Kidney (tissue), 13 donors: ENCODE measurements at regions not wholly inside any gene's neighbourhood (a gene's known extent, or its start where the extent isn't known, plus 50 kb on each side); places are given as distances from the start of the nearest gene placed in this dataset.

ENCODE experiments used
- DNase-seq, 5 donors: peaks; one replicate each; pipeline ENCODE4 v3.0.0-alpha.2; 2013 to 2020
- FAIRE-seq: peaks from 2 replicates; lab custom pipeline; 2012; peaks lifted over from hg19 to GRCh38; lab: Jason Lieb, UNC
- H3K27ac ChIP-seq, 2 donors: one replicate each; pipeline ENCODE4 v1.7.0; 2013; ENCODE audit warnings: low read depth in 2 of 2, low read length in 2 of 2, inconsistent platforms in 1 of 2
- H3K27me3 ChIP-seq: one replicate; pipeline ENCODE4 v1.7.1; 2013; ENCODE audit warnings: low read length, inconsistent platforms; ENCODE audit not compliant: control insufficient read depth, insufficient read depth
- H3K36me3 ChIP-seq, 3 donors: one replicate each; pipeline versions ENCODE4 v1.7.0 to v1.7.1; 2013; ENCODE audit warnings: low read length in 3 of 3, control low read depth in 1 of 3, inconsistent platforms in 1 of 3; ENCODE audit not compliant: insufficient read depth in 3 of 3, control insufficient read depth in 2 of 3
- H3K4me1 ChIP-seq, 3 donors: one replicate each; pipeline versions ENCODE4 v1.7.0 to v1.7.1; 2013; ENCODE audit warnings: low read length in 3 of 3, inconsistent platforms in 1 of 3, low read depth in 1 of 3; ENCODE audit not compliant: control insufficient read depth in 2 of 3, insufficient read depth in 2 of 3
- H3K4me3 ChIP-seq, 3 donors: one replicate each; pipeline versions ENCODE4 v1.7.0 to v1.8.1; 2013; ENCODE audit warnings: low read length in 3 of 3, control low read depth in 1 of 3, inconsistent platforms in 1 of 3
- H3K9ac ChIP-seq, 3 donors: one replicate each; pipeline versions ENCODE4 v1.7.0 to v1.7.1; 2013; ENCODE audit warnings: low read length in 3 of 3, control low read depth in 1 of 3, inconsistent platforms in 1 of 3
- H3K9me3 ChIP-seq, 3 donors: one replicate each; pipeline versions ENCODE4 v1.7.0 to v1.7.1; 2013; ENCODE audit warnings: low read length in 3 of 3, control low read depth in 1 of 3, inconsistent platforms in 1 of 3; ENCODE audit not compliant: control insufficient read depth in 2 of 3, insufficient read depth in 1 of 3
- CTCF ChIP-seq: IDR thresholded peaks from 3 replicates; pipeline ENCODE4 v1.5.1; 2012; ENCODE audit warnings: mild to moderate bottlenecking, moderate library complexity, borderline replicate concordance; ENCODE audit not compliant: insufficient read depth; ENCODE audit errors: extremely low read depth
- intact Hi-C: fragments of 100-400 bp; cut with DNase I; formaldehyde crosslinking; loops from one replicate; pipeline ENCODE4 v1.11.1; 2022
- donor health status: control.
- donor health status: control.
- donor health status: control.
- donor health status: control.
- donor health status: control.
- donor health status: DM: yes; HTN: yes; CAD: no.
- donor health status: Normal renal cell carcinoma (clear cell type).

- H3K27ac ChIP-seq, result no peak overlapping the region
- H3K27me3 ChIP-seq, result no peaks in the 10 kb centered on the region
- intact Hi-C loops, result no loop called here
- FAIRE-seq (no peak), DNase-seq (no peak)
- no peak for TF ChIP-seq CTCF
- H3K36me3 ChIP-seq, result no peaks in the 10 kb centered on the region
- H3K9ac ChIP-seq, result no peak overlapping the region
- H3K4me1 ChIP-seq, result no peaks in the 10 kb centered on the region
- H3K9me3 ChIP-seq, result peaks cover 0 to 4% (median 0%) of the 10 kb centered on the region in 3 donors
- H3K4me3 ChIP-seq, result no peak overlapping the region
These were observed 120.7 kb upstream of the MED13L start for GRCh38 chr12:116398193-116398592.

GRCh38 chr12:116399055-116399454 lies 121.6 kb upstream of the MED13L start:
- H3K4me1 ChIP-seq, result no peaks in the 10 kb centered on the region

GRCh38 chr12:116400636-116401372 lies 123.3 kb upstream of the MED13L start:
- H3K27me3 ChIP-seq, result no peaks in the 10 kb centered on the region
- intact Hi-C loops, result no loop called here

More at GRCh38 chr12:116399055-116399454, 121.6 kb upstream of the MED13L start:
- intact Hi-C loops, result no loop called here
- Histone ChIP-seq H3K36me3 (no peaks in the 10 kb centered on the region), H3K9ac (no peak overlapping the region), H3K27ac (no peak overlapping the region), H3K27me3 (no peaks in the 10 kb centered on the region), H3K9me3 (peaks cover 0 to 4% (median 0%) of the 10 kb centered on the region in 3 donors), H3K4me3 (no peak overlapping the region)
- FAIRE-seq, result no peak
- TF ChIP-seq CTCF, result no peak
- DNase-seq, result no peak

More at GRCh38 chr12:116400636-116401372, 123.3 kb upstream of the MED13L start:
- TF ChIP-seq CTCF, result no peak
- H3K36me3 ChIP-seq, result no peaks in the 10 kb centered on the region
- H3K4me3 ChIP-seq, result no peak overlapping the region
- DNase-seq (no peak), FAIRE-seq (no peak)
- H3K9ac ChIP-seq, result no peak overlapping the region
- no peak overlapping the region for H3K27ac ChIP-seq
- H3K9me3 ChIP-seq, result peaks cover 0 to 4% (median 0%) of the 10 kb centered on the region in 3 donors
- H3K4me1 ChIP-seq, result no peaks in the 10 kb centered on the region
